NOMO-1 (cell line): ENCODE measurements at regions not wholly inside any gene's neighbourhood (a gene's known extent, or its start where the extent isn't known, plus 50 kb on each side); places are given as distances from the start of the nearest gene placed in this dataset.

Experiments used
- DNase-seq, 2 experiments: peaks; one replicate each; lab custom pipeline; 2025; ENCODE audit not compliant: unreplicated experiment in 2 of 2; lab: John Stamatoyannopoulos, UW

GRCh38 chr2:203812294-203813221 lies 55.0 kb upstream of the CTLA4 start:
- DNase-seq: no peak

DNA sequence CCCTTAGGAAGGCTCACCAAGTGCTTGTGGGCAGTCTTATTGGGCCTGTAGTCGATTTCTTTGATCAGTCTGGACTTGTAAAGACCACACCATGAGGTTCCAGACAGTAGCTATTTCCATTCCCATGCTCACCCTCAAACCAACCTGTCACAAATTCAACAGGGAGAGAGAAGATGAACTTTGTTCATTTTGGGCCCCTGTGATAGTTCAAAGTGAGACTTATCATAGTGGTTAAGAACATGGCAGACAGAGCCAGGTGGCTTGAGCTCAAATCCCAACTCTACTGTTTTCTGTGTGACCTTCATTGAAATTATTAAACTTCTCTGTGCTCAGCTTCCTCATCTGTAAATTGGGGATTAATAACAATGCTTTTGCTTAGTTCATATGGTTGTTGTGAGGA lies 53.9 kb upstream of the CTLA4 start:
- no peak for DNase-seq

GRCh38 chr2:203814661-203815540 lies 52.7 kb upstream of the CTLA4 start:
- DNase-seq: peak; percentile 68 to 91

DNA sequence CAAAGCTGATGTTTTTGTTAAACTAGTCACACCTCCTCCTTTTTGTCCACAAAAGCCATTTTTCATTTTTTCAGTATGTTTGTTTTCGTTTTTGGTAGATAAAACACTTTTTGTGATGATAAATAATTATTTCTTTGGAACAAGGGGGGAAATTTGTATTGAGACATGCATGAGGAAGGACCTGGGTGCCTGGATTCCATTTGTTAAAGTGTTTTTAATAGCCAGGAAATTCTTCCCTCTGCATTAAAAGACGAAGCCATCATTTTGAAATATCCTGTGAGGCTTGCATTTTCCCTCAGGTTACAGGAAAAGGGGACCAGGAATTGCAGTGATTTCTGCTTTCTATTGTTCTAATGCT lies 52.1 kb upstream of the CTLA4 start:
- DNase-seq: no peak

GRCh38 chr2:203817147-203817546 lies 50.4 kb upstream of the CTLA4 start:
- no peak for DNase-seq
